HG03558 (cell line): ENCODE measurements at regions not wholly inside any gene's neighbourhood (a gene's known extent, or its start where the extent isn't known, plus 50 kb on each side); places are given as distances from the start of the nearest gene placed in this dataset.

Experiments
- ATAC-seq: cut with Tn5 transposase; IDR thresholded peaks from one replicate; pipeline ENCODE4 v1.9.1; 2021; ENCODE audit warnings: moderate number of reproducible peaks; ENCODE audit not compliant: unreplicated experiment; ENCODE audit errors: extremely low read depth

- no peak for ATAC-seq
Measured at GRCh38 chr6:67352717-67353116, 1282.4 kb upstream of the ADGRB3 start.

DNA sequence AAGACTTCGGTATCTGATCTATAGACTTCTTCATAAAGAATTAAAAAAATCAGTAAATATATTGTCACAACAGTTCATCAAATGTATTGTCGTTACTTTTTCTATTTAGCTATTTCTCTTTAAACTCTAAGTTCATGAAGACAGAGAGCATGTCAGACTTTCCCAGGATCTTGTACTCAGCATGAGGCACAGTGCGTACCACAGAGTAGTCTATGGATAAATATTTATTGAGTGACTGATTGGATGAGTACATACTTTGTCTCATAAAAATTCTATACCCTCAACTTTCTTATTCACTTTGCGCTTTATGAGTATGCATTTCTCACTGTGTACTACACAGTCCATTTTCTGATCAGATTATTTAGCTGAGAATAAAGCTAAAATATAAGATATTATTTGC is 1284.4 kb upstream of the ADGRB3 start:
- ATAC-seq = no peak

- no peak for ATAC-seq
Measured at GRCh38 chr6:67345946-67346345, 1289.1 kb upstream of the ADGRB3 start.

GRCh38 chr6:67336014-67336413 is 1299.1 kb upstream of the ADGRB3 start:
- ATAC-seq = no peak

DNA sequence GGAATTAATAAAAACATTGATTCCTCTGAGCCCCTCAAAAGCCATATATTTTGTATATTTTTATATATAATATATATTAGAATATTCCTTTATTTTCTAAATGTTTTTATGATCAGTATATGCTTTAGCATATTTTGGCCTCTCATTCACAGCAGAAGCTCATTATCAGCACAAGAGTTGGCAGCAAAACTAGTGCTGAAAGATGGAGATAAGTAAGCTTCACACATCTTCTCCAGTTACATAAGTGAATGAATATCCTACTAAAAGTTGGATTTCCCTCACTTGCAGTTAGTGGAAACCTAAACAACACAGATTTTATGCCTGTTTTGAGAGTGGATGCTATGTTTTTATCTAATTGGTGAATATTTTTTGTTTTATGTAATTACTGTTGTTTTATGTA is 1303.8 kb upstream of the ADGRB3 start:
- no peak for ATAC-seq

- ATAC-seq = no peak
Measured at GRCh38 chr6:67328269-67328668, 1306.8 kb upstream of the ADGRB3 start.

DNA sequence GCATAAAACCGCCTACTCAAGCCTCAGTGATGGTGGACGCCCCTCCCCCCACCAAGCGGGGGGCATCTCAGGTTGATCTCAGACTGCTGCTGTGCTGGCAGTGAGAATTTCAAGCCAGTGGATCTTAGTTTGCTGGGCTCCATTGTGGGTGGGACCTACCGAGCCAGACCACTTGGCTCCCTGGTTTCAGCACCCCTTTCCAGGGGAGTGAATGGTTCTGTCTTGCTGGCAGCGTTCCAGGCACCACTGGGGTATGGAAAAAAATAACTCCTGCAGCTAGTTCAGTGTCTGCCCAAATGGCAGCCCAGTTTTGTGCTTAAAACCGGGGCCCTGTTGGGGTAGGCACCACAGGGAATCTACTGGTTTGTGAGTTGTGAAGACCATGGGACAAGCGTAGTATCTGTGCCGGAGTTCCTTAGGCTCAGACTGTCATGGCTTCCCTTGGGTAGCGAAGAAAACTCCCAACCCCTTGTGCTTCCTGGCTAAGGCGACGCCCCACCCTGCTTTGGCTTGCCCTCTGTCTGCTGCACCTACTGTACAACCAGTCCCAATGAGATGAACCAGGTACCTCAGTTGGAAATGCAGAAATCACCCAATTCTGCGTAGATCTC is 1334.5 kb upstream of the ADGRB3 start:
- no peak for ATAC-seq

DNA sequence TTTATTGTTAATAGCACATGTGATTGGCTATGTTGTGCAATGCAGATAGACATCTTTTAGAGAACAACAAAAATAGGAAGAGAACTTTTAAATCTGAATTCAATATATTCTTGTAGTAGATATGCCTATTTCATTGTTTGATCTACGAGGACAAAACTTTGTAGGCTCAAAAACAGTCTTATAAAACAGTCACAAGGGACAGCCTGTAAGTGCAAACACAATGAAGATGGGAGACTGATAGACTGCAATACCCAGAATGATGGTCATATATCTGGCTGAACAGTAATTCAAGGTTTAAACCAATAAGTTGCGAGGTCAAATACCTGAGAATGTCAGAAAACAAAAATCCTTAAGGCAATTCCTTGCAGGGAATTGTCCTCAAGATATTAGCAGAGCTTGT is 1342.9 kb upstream of the ADGRB3 start:
- no peak for ATAC-seq

DNA sequence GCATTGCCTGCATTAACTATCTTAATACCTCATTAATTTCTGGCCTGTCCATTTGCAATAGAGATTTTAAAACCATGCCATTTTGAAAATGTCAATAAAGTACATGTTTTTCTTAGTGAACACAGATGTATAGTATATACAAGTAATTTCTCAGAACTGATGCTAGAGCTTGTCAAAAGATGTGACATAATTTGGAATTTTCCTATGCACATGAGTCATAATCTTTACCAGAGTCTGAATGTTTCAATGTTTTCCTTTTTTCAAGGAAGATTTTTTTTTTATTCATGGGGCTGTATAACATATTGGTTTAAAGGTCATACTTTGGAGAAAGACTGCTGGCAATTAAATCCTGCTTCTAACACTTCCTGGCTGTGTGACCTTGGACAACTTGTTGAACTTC is 1347.5 kb upstream of the ADGRB3 start:
- ATAC-seq = no peak

DNA sequence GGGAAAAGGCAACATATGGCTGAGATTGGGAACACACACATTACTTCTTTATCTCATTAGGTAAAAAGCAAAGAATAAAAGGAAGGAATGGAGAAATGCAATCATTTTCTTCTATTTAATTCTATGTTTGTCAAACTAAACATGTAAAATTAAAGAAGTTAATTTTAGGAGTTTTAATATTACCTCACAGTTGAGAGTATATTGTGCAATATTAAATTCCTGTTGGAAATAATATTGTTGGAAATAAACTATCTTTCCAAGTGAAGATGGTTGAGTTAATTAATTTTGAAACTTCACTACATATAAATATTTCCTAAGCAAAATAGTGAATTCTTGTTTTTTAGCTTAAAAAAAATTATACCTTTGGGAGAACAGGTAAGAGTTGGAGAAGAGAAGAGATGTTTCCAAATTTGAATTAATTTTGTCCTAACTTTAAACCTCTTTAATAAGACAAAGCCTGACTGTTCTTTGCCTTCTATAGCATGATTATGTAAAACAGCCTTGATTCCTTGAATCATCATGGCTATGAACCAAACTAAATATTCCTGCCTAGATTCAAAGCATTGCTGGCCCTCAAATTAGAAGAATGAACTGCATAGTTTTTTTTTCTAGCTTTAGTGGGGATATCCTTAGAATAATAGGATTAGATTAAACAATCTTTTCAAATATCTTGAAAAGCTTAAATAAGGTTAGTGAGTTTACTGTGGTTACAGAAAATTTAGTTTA is 1349.1 kb upstream of the ADGRB3 start:
- ATAC-seq = no peak

DNA sequence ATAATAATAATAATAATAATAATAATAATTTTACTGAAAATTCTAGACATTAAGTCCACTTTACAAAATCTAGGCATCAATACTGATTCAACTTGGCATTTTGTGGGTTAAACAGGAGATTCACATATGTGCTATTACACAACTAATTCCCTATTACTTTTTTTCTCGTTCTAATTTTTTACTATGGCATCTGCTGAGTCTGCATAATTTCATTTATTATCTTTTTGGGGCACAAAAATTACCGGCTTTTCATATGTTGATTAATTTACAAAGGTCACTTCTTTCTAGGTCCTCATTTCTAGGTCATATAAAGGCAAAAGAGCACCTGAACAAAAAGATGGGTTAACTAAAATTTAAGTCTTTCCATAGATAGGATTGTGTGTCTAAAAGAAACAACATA is 1357.8 kb upstream of the ADGRB3 start:
- ATAC-seq = no peak

DNA sequence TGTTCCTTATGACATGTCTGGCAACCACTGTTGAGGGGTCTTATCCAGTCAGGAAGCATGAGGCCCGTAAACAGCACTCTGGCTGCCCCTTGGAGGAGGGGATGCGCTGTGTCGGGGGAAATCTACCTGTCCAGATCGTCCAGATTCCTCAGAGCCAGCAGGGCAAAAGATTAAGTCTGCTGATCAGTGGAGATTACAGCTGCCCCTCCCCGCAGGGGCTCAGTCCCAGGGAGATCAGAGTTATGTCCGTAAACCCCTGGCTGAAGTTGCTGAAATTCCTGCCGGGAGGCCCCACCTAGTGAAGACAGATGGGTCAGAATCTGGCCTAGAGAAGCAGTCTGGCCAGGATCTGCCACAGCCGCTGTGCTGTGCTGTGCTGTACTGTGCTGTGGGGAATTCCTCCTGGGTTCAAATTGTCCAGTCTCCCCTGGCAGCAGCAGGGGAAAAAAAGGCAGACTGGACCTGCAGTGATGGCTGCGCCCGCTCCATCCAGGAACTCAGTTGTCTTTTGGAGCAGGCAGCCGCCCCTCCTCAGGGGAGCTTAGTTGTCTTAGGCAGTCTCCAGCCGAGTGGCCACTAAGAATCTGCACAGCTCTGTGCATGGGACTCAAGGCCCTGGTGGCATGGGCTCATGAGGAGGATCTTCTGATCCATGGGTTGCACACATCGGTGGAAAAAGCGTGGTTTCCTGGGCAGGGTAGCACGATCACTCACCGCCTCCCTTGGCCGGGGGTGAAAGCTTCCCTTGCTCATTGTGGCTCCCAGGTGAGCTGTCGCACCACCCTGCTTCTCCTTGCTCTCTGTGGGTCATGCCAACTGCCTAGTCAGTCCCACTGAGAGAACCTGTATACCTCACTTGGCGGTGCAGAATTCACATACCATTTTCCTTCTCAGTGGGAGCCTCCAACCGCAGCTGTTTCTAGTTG is 1368.8 kb upstream of the ADGRB3 start:
- no peak for ATAC-seq

GRCh38 chr6:67252663-67253062 is 1382.4 kb upstream of the ADGRB3 start:
- no peak for ATAC-seq

GRCh38 chr6:67248077-67248476 is 1387.0 kb upstream of the ADGRB3 start:
- ATAC-seq = no peak

DNA sequence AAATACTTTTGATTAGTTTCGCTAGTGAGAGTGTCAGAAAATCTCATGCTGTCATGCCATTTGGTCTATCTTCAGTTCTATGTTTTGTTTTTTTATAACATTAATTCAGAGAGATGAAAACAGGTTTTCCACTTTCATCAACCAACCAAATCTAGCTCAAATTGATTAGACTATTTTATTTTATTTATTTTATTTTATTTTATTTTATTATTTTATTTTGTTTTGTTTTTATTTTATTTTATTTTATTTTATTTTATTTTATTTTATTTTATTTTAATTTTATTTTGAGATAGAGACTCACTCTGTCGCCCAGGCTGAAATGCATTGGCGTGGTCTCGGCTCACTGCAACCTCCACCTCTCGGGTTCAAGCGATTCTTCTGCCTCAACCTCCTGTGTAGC is 1391.0 kb upstream of the ADGRB3 start:
- ATAC-seq = no peak

GRCh38 chr6:67237277-67237676 is 1397.8 kb upstream of the ADGRB3 start:
- ATAC-seq = no peak

DNA sequence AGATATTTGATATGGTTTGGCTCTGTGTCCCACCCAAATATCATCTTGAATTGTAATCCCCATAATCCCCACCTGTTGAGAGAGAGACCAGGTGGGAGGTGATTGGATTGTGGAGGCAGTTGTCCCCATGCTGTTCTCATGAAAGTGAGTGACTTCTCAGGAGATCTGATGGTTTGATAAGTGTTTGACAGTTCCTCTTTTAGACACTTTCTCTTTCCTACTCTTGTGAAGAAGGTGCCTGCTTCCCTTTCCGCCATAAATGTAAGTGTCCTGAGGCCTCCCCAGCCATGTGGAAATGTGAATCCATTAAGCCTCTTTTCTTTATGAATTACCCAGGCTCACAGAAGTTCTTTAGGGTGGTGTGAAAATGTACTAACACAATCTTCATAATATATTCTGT is 1404.0 kb upstream of the ADGRB3 start:
- no peak for ATAC-seq

DNA sequence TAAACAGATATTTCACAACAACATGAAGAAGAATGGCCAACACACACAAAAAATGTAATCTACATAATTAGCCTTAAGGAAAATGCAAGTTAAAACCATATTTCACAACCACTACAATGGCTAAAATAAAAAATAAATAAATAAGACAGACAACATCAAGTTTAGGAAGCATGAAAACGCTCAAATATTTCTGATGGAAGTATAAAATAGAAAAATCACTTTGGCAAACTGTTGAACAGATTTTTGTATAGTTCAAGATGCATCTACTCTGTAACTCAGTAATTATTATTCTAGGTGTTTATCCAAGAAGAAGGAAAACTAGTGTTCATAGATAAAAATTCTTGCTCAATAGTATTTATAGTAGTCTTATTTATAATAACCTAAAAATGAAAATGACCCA is 1410.1 kb upstream of the ADGRB3 start:
- no peak for ATAC-seq

DNA sequence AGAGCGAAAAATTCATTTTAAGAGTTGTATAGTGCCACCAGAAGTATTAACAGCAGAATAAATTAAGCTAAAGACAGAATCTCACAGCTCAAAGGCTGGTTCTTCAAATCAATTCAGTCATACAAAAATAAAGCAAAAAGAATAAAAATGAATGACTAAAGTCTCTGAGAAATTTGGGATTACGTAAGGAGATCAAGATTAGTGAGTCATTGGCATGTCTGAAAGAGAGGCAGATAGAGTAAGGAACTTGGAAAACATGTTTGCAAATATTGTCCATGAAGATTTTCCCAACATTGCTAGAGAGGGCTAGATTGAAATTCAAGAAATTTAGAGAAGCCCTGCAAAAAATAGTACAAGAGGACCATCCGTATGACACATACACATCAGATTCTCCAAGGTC is 1413.9 kb upstream of the ADGRB3 start:
- ATAC-seq = no peak

GRCh38 chr6:67219346-67219745 is 1415.7 kb upstream of the ADGRB3 start:
- ATAC-seq = no peak

DNA sequence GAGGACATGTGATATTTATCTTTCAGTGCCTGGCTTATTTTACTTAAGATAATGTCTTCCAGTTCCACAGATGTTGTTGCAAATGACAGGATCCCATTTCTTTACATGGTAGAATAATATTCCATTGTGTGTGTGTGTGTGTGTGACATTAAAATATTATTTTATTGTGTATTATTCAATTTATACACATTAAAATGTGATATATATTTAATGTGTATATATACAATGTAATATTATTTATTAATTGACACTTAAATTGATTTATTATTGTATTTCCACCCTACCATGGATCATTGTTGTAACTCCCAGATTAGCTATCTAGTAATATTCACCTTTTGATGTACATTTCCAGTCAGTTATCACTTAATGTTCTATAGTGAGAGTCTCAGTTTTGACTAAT is 1422.5 kb upstream of the ADGRB3 start:
- no peak for ATAC-seq
